Thyroid gland (tissue), 4 donors: ENCODE measurements at regions not wholly inside any gene's neighbourhood (a gene's known extent, or its start where the extent isn't known, plus 50 kb on each side); places are given as distances from the start of the nearest gene placed in this dataset.

ENCODE experiments used
- POLR2A ChIP-seq, 2 donors: fragments of 450-650 bp; IDR thresholded peaks; one replicate each; pipeline ENCODE4 v1.6.1; 2017; ENCODE audit warnings: antibody characterized with exemption in 2 of 2, mild to moderate bottlenecking in 2 of 2, moderate library complexity in 1 of 2
- TF ChIP-seq, protein P1 (sequence below), 6 experiments: fragments of 200-600 bp in 3 of 6; fragments of 450-650 bp in 3 of 6; sonication (generic) in 3 of 6; IDR thresholded peaks; one replicate each; pipeline ENCODE4 v1.5.1; 2016 to 2019; ENCODE audit warnings: antibody characterized with exemption in 6 of 6, mild to moderate bottlenecking in 2 of 6, inconsistent platforms in 1 of 6, moderate library complexity in 1 of 6

DNA sequence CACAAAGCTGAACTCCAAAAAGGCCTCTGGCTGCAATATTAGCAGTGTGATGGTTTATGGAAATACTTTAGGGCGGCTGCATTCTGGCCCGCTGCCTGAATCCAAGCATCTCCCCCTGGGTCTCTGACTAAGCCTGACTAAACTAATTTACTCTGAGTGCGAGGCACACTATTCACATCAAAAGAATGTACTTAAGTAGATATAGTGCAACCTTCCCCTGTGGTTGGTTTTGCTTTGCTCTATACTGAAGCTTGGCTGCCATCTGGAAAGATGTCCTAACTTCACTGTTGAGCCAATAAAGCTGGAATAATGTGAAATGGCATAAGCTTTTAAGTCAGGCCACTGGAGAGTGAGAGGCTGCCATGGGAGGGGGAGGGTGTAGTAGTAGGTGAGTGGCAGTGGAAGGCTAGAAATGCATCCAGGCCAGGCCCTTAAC is 321.6 kb downstream of the AASDHPPT start:
- no peak for TF ChIP-seq POLR2A (IDR thresholded peaks at IDR 0.05)
- TF ChIP-seq, protein P1, sequence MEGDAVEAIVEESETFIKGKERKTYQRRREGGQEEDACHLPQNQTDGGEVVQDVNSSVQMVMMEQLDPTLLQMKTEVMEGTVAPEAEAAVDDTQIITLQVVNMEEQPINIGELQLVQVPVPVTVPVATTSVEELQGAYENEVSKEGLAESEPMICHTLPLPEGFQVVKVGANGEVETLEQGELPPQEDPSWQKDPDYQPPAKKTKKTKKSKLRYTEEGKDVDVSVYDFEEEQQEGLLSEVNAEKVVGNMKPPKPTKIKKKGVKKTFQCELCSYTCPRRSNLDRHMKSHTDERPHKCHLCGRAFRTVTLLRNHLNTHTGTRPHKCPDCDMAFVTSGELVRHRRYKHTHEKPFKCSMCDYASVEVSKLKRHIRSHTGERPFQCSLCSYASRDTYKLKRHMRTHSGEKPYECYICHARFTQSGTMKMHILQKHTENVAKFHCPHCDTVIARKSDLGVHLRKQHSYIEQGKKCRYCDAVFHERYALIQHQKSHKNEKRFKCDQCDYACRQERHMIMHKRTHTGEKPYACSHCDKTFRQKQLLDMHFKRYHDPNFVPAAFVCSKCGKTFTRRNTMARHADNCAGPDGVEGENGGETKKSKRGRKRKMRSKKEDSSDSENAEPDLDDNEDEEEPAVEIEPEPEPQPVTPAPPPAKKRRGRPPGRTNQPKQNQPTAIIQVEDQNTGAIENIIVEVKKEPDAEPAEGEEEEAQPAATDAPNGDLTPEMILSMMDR (IDR thresholded peaks at IDR 0.05), result no peak
